Breast epithelium (tissue), 4 donors: ENCODE measurements at regions not wholly inside any gene's neighbourhood (a gene's known extent, or its start where the extent isn't known, plus 50 kb on each side); places are given as distances from the start of the nearest gene placed in this dataset.

Source experiments
- DNase-seq, 2 donors: peaks; one replicate each; pipeline ENCODE4 v3.0.0-alpha.2; 2019; ENCODE audit warnings: low spot score in 2 of 2
- H3K27ac ChIP-seq, 2 donors: fragments of 200-600 bp; sonication (generic) in 1 of 2; one replicate each; pipeline ENCODE4 v1.5.1; 2016 to 2019; ENCODE audit warnings: mild to moderate bottlenecking in 1 of 2
- H3K27me3 ChIP-seq, 2 donors: fragments of 200-600 bp; sonication (generic) in 1 of 2; one replicate each; pipeline versions ENCODE4 v1.5.1 to v1.6.0; 2017 to 2019; ENCODE audit warnings: control low read depth in 1 of 2, mild to moderate bottlenecking in 1 of 2
- H3K36me3 ChIP-seq: fragments of 200-600 bp; one replicate; pipeline ENCODE4 v1.5.1; 2019
- H3K4me1 ChIP-seq, 2 donors: fragments of 200-600 bp; sonication (generic); one replicate each; pipeline ENCODE4 v1.5.1; 2016 to 2019; ENCODE audit warnings: control low read depth in 1 of 2
- H3K4me3 ChIP-seq, 3 donors: fragments of 200-600 bp; sonication (generic); 1 replicate in 2 of 3; 2 replicates in 1 of 3; pipeline ENCODE4 v1.5.1; 2016 to 2019; ENCODE audit warnings: mild to moderate bottlenecking in 3 of 3, moderate library complexity in 2 of 3
- H3K9me3 ChIP-seq, 2 donors: fragments of 200-600 bp; sonication (generic) in 1 of 2; one replicate each; pipeline ENCODE4 v1.5.1; 2016 to 2019; ENCODE audit warnings: control low read depth in 1 of 2
- CTCF ChIP-seq, 3 donors: fragments of 450-650 bp; IDR thresholded peaks; one replicate each; pipeline ENCODE4 v1.5.1; 2016 to 2017; ENCODE audit warnings: antibody characterized with exemption in 3 of 3, mild to moderate bottlenecking in 3 of 3, moderate library complexity in 3 of 3
- POLR2A ChIP-seq: fragments of 450-650 bp; IDR thresholded peaks from one replicate; pipeline ENCODE4 v1.6.1; 2016; ENCODE audit warnings: antibody characterized with exemption, mild to moderate bottlenecking, moderate library complexity
- POLR2AphosphoS5 ChIP-seq, 3 donors: sonication (generic); formaldehyde crosslinking; IDR thresholded peaks; one replicate each; pipeline ENCODE4 v1.6.1; 2017; ENCODE audit warnings: antibody characterized with exemption in 3 of 3
- intact Hi-C: fragments of 100-400 bp; cut with DNase I; formaldehyde crosslinking; loops from one replicate; pipeline ENCODE4 v1.15.1; 2023; ENCODE audit warnings: low total_unique reads

- Histone ChIP-seq H3K27me3 (no peaks in the 10 kb centered on the region), H3K4me3 (no peak overlapping the region), H3K4me1 (no peaks in the 10 kb centered on the region), H3K27ac (no peak overlapping the region), H3K9me3 (no peaks in the 10 kb centered on the region), H3K36me3 (no peaks in the 10 kb centered on the region)
- no peak for DNase-seq
- intact Hi-C loops, result no loop called here
- TF ChIP-seq POLR2A, result no peak
- no peak for TF ChIP-seq POLR2AphosphoS5 (IDR thresholded peaks at IDR 0.05)
- TF ChIP-seq CTCF (IDR thresholded peaks at IDR 0.05), result no peak
These were observed 119.1 kb downstream of the HTR1A start for GRCh38 chr5:63843190-63843589.

GRCh38 chr5:63837437-63837836, 124.8 kb downstream of the HTR1A start:
- Histone ChIP-seq H3K4me3 (no peak overlapping the region), H3K27me3 (no peaks in the 10 kb centered on the region), H3K4me1 (no peaks in the 10 kb centered on the region), H3K9me3 (no peaks in the 10 kb centered on the region), H3K36me3 (no peaks in the 10 kb centered on the region), H3K27ac (no peak overlapping the region)
- no peak for DNase-seq
- intact Hi-C loops, result no loop called here
- TF ChIP-seq CTCF (IDR thresholded peaks at IDR 0.05), result no peak
- no peak for TF ChIP-seq POLR2AphosphoS5 (IDR thresholded peaks at IDR 0.05)
- TF ChIP-seq POLR2A, result no peak

GRCh38 chr5:63831381-63831780, 130.9 kb downstream of the HTR1A start:
- Histone ChIP-seq H3K36me3 (no peaks in the 10 kb centered on the region), H3K27ac (no peak overlapping the region), H3K27me3 (no peaks in the 10 kb centered on the region), H3K4me1 (no peaks in the 10 kb centered on the region), H3K9me3 (no peaks in the 10 kb centered on the region), H3K4me3 (no peak overlapping the region)
- TF ChIP-seq POLR2AphosphoS5 (IDR thresholded peaks at IDR 0.05), result no peak
- TF ChIP-seq CTCF (IDR thresholded peaks at IDR 0.05), result no peak
- no peak for TF ChIP-seq POLR2A
- no peak for DNase-seq
- intact Hi-C loops, result no loop called here

- Histone ChIP-seq H3K4me3 (no peak overlapping the region), H3K27ac (no peak overlapping the region), H3K27me3 (no peaks in the 10 kb centered on the region), H3K36me3 (no peaks in the 10 kb centered on the region), H3K9me3 (no peaks in the 10 kb centered on the region), H3K4me1 (no peaks in the 10 kb centered on the region)
- TF ChIP-seq POLR2AphosphoS5 (IDR thresholded peaks at IDR 0.05), result no peak
- TF ChIP-seq POLR2A, result no peak
- no peak for TF ChIP-seq CTCF (IDR thresholded peaks at IDR 0.05)
- intact Hi-C loops, result no loop called here
- DNase-seq, result no peak
These were observed 136.3 kb downstream of the HTR1A start for GRCh38 chr5:63825984-63826383.

GRCh38 chr5:63823583-63823982, 138.7 kb downstream of the HTR1A start:
- Histone ChIP-seq H3K4me1 (no peaks in the 10 kb centered on the region), H3K9me3 (no peaks in the 10 kb centered on the region), H3K4me3 (no peak overlapping the region), H3K36me3 (no peaks in the 10 kb centered on the region), H3K27me3 (no peaks in the 10 kb centered on the region), H3K27ac (no peak overlapping the region)
- TF ChIP-seq CTCF (IDR thresholded peaks at IDR 0.05), result no peak
- no peak for TF ChIP-seq POLR2A
- no peak for TF ChIP-seq POLR2AphosphoS5 (IDR thresholded peaks at IDR 0.05)
- intact Hi-C loops, result no loop called here
- no peak for DNase-seq
